IMR-90 (cell line): ENCODE measurements at regions not wholly inside any gene's neighbourhood (a gene's known extent, or its start where the extent isn't known, plus 50 kb on each side); places are given as distances from the start of the nearest gene placed in this dataset.

Experiments used
- ATAC-seq: fragments of 200-7000 bp; cut with Tn5 transposase; 2 replicates; pipeline ENCODE4 v1.9.1; 2020; ENCODE audit warnings: low read depth, mild to moderate bottlenecking, moderate library complexity
- BruUV-seq: library from RNA; stranded (reverse); fragments of 400-500 nt; replicated peaks from 2 replicates; lab custom pipeline; 2021; lab: Mats Ljungman, UMichigan
- CTCF ChIA-PET: fragments of 300-600 bp; formaldehyde crosslinking; extraction: SDS; loops from one replicate; lab custom pipeline; 2021; ENCODE audit warnings: antibody characterized with exemption; lab: Yijun Ruan, JAX
- POLR2A ChIA-PET: fragments of 300-600 bp; sonication (Branson Sonifier 250); formaldehyde crosslinking; loops from one replicate; lab custom pipeline; 2022; ENCODE audit warnings: antibody characterized with exemption; ENCODE audit not compliant: unreplicated experiment; lab: Charles Lee
- DNase-seq: peaks from one replicate; pipeline ENCODE4 v3.0.0; 2013
- H2AFZ ChIP-seq: replicated peaks from 2 replicates; pipeline ENCODE3; 2013; ENCODE audit warnings: low read length, mild to moderate bottlenecking; ENCODE audit not compliant: poor library complexity
- H2AK5ac ChIP-seq: 2 replicates; pipeline ENCODE4 v1.6.1; 2013; ENCODE audit warnings: low read depth, low read length, inconsistent platforms
- H2AK9ac ChIP-seq: replicated peaks from 2 replicates; pipeline ENCODE3; 2013; ENCODE audit warnings: mild to moderate bottlenecking, low read depth, low read length, moderate library complexity; ENCODE audit not compliant: poor library complexity
- H2BK120ac ChIP-seq: 2 replicates; pipeline ENCODE4 v1.6.1; 2013; ENCODE audit warnings: low read depth, low read length, inconsistent platforms
- H2BK15ac ChIP-seq: 3 replicates; pipeline ENCODE4 v1.6.1; 2013; ENCODE audit warnings: low read depth, low read length, inconsistent platforms
- H2BK20ac ChIP-seq: 2 replicates; pipeline ENCODE4 v1.6.1; 2013; ENCODE audit warnings: low read depth, mild to moderate bottlenecking, inconsistent platforms, low read length, moderate library complexity
- H2BK5ac ChIP-seq: 2 replicates; pipeline ENCODE4 v1.6.1; 2013; ENCODE audit warnings: mild to moderate bottlenecking, low read depth, low read length, inconsistent platforms; ENCODE audit not compliant: poor library complexity, severe bottlenecking
- H3K14ac ChIP-seq: replicated peaks from 2 replicates; pipeline ENCODE4 v1.6.1; 2013; ENCODE audit warnings: low read depth, low read length, inconsistent platforms
- H3K18ac ChIP-seq: 2 replicates; pipeline ENCODE4 v1.6.1; 2013; ENCODE audit warnings: low read depth, low read length, control low read depth
- H3K23ac ChIP-seq: 2 replicates; pipeline ENCODE4 v1.6.1; 2013; ENCODE audit warnings: low read depth, low read length, inconsistent platforms
- H3K27ac ChIP-seq: 2 replicates; pipeline ENCODE4 v1.5.1; 2013; ENCODE audit warnings: mild to moderate bottlenecking, control low read depth, low read length; ENCODE audit not compliant: insufficient read depth
- H3K27me3 ChIP-seq: 2 replicates; pipeline ENCODE4 v1.6.1; 2013; ENCODE audit warnings: low read length; ENCODE audit not compliant: control insufficient read depth, insufficient read depth
- H3K36me3 ChIP-seq: 2 replicates; pipeline ENCODE4 v1.6.1; 2013; ENCODE audit warnings: low read length, mixed read lengths; ENCODE audit not compliant: control insufficient read depth, insufficient read depth
- H3K4ac ChIP-seq: 2 replicates; pipeline ENCODE4 v1.6.1; 2013; ENCODE audit warnings: low read depth, low read length, inconsistent platforms
- H3K4me1 ChIP-seq: 2 replicates; pipeline ENCODE4 v1.6.1; 2013; ENCODE audit warnings: low read length, mixed read lengths; ENCODE audit not compliant: control insufficient read depth, insufficient read depth
- H3K4me2 ChIP-seq: 2 replicates; pipeline ENCODE4 v1.6.1; 2013; ENCODE audit warnings: low read depth, mild to moderate bottlenecking, control low read depth, low read length, moderate library complexity
- H3K4me3 ChIP-seq: 2 replicates; pipeline ENCODE4 v1.5.1; 2013; ENCODE audit warnings: low read depth, mild to moderate bottlenecking, control low read depth, low read length, moderate library complexity; ENCODE audit not compliant: insufficient read depth
- H3K56ac ChIP-seq: 2 replicates; pipeline ENCODE4 v1.6.1; 2013; ENCODE audit warnings: low read length, inconsistent platforms; ENCODE audit not compliant: insufficient read depth; ENCODE audit errors: extremely low read depth
- H3K79me1 ChIP-seq, 2 experiments: 2 replicates each; pipeline ENCODE4 v1.6.1; 2013; ENCODE audit warnings: low read length in 2 of 2, inconsistent platforms in 1 of 2, low read depth in 1 of 2
- H3K9ac ChIP-seq: 2 replicates; pipeline ENCODE4 v1.6.1; 2013; ENCODE audit warnings: low read depth, low read length, control low read depth
- H3K9me1 ChIP-seq: 2 replicates; pipeline ENCODE4 v1.6.1; 2013; ENCODE audit warnings: low read length, inconsistent platforms; ENCODE audit not compliant: insufficient read depth
- H3K9me3 ChIP-seq: 2 replicates; pipeline ENCODE4 v1.6.1; 2013; ENCODE audit warnings: low read length; ENCODE audit not compliant: control insufficient read depth, insufficient read depth
- H4K20me1 ChIP-seq: 2 replicates; pipeline ENCODE4 v1.6.1; 2013; ENCODE audit warnings: low read length, inconsistent platforms; ENCODE audit not compliant: insufficient read depth
- H4K5ac ChIP-seq: 2 replicates; pipeline ENCODE4 v1.6.1; 2013; ENCODE audit warnings: mild to moderate bottlenecking, low read depth, low read length, control low read depth
- H4K8ac ChIP-seq, 2 experiments: 2 replicates each; pipeline ENCODE4 v1.6.1; 2013; ENCODE audit warnings: low read depth in 2 of 2, low read length in 2 of 2, control low read depth in 1 of 2, inconsistent platforms in 1 of 2
- H4K91ac ChIP-seq: 2 replicates; pipeline ENCODE4 v1.6.1; 2013; ENCODE audit warnings: low read depth, low read length, inconsistent platforms; ENCODE audit not compliant: insufficient read depth
- BHLHE40 ChIP-seq: fragments of 150-350 bp; IDR thresholded peaks from 2 replicates; pipeline ENCODE4 v1.6.1; 2016; ENCODE audit warnings: mild to moderate bottlenecking, low read depth, low read length
- CEBPB ChIP-seq: IDR thresholded peaks from 2 replicates; pipeline ENCODE4 v1.6.1; 2012; ENCODE audit warnings: low read depth, low read length, improper control_type of control experiment
- CHD1 ChIP-seq: IDR thresholded peaks from 2 replicates; pipeline ENCODE4 v1.6.1; 2012; ENCODE audit warnings: low read depth, low read length, improper control_type of control experiment
- CTCF ChIP-seq: conservative IDR thresholded peaks from 2 replicates; pipeline ENCODE4 v1.5.1; 2012; ENCODE audit warnings: mild to moderate bottlenecking, low read depth, low read length, improper control_type of control experiment
- ELK1 ChIP-seq: fragments of 150-350 bp; IDR thresholded peaks from 2 replicates; pipeline ENCODE4 v1.6.1; 2016; ENCODE audit warnings: low read depth, mild to moderate bottlenecking, low read length, moderate library complexity, borderline replicate concordance
- FOS ChIP-seq: fragments of 150-350 bp; IDR thresholded peaks from 2 replicates; pipeline ENCODE4 v1.6.1; 2016; ENCODE audit warnings: low read depth, low read length
- MAFK ChIP-seq: IDR thresholded peaks from 2 replicates; pipeline ENCODE4 v1.6.1; 2012; ENCODE audit warnings: low read depth, low read length, improper control_type of control experiment
- MAZ ChIP-seq: IDR thresholded peaks from 2 replicates; pipeline ENCODE4 v1.6.1; 2012; ENCODE audit warnings: low read depth, mild to moderate bottlenecking, low read length, improper control_type of control experiment, moderate library complexity, borderline replicate concordance
- MXI1 ChIP-seq: IDR thresholded peaks from 2 replicates; pipeline ENCODE4 v1.6.1; 2012; ENCODE audit warnings: low read depth, mild to moderate bottlenecking, low read length, moderate library complexity, borderline replicate concordance
- NFE2L2 ChIP-seq: fragments of 150-350 bp; IDR thresholded peaks from 2 replicates; pipeline ENCODE4 v1.6.1; 2016; ENCODE audit warnings: low read depth, mild to moderate bottlenecking, low read length
- POLR2A ChIP-seq: IDR thresholded peaks from 2 replicates; pipeline ENCODE4 v1.6.1; 2012; ENCODE audit warnings: mild to moderate bottlenecking, low read depth, low read length
- RAD21 ChIP-seq: IDR thresholded peaks from 2 replicates; pipeline ENCODE4 v1.6.1; 2012; ENCODE audit warnings: low read length, improper control_type of control experiment
- RCOR1 ChIP-seq: IDR thresholded peaks from 2 replicates; pipeline ENCODE4 v1.6.1; 2012; ENCODE audit warnings: mild to moderate bottlenecking, low read length, improper control_type of control experiment; ENCODE audit not compliant: insufficient replicate concordance
- RFX5 ChIP-seq: IDR thresholded peaks from 2 replicates; pipeline ENCODE4 v1.8.0; 2012; ENCODE audit warnings: low read depth, mild to moderate bottlenecking, low read length, moderate library complexity
- SMC3 ChIP-seq: fragments of 150-350 bp; IDR thresholded peaks from 2 replicates; pipeline ENCODE4 v1.6.1; 2016; ENCODE audit warnings: low read depth, mild to moderate bottlenecking, antibody characterized with exemption, low read length, moderate library complexity
- USF2 ChIP-seq: fragments of 150-350 bp; IDR thresholded peaks from 2 replicates; pipeline ENCODE4 v1.6.1; 2017; ENCODE audit warnings: mild to moderate bottlenecking, antibody characterized with exemption, low read length, low read depth
- WGBS, 2 experiments: methylation state at CpG; one replicate each; pipeline versions ENCODE4 v1.1.5 to v1.1.7; 2013; ENCODE audit warnings: missing lambda C conversion rate in 2 of 2; ENCODE audit not compliant: insufficient read length in 1 of 2; ENCODE audit errors: extremely low coverage in 2 of 2; 5-methylcytosine and 5-hydroxymethylcytosine counted together
- dilution Hi-C: fragments of 300-500 bp; cut with HindIII; formaldehyde crosslinking; loops from one replicate; pipeline ENCODE4 v1.14.3; 2018; ENCODE audit warnings: low sequenced_read_pairs; ENCODE audit not compliant: unreplicated experiment
- in situ Hi-C: fragments of 300-500 bp; cut with MboI; formaldehyde crosslinking; loops from 3 replicates; pipeline ENCODE4 v1.14.3; 2019; ENCODE audit warnings: low sequenced_read_pairs, inconsistent platforms, mixed read lengths
- intact Hi-C: fragments of 100-400 bp; cut with micrococcal nuclease; formaldehyde crosslinking; loops from 2 replicates; pipeline ENCODE4 v1.10.0; 2022

GRCh38 chr3:66638717-66639116 lies 137.9 kb upstream of the LRIG1 start:
- Histone ChIP-seq H3K27me3 (no peaks in the 10 kb centered on the region), H2BK120ac (no peak overlapping the region), H2BK5ac (no peak overlapping the region), H3K36me3 (no peaks in the 10 kb centered on the region), H2AK9ac (no peak overlapping the region), H2BK15ac (no peak overlapping the region), H4K8ac (no peak overlapping the region), H4K91ac (no peak overlapping the region), H3K23ac (no peak overlapping the region), H3K56ac (no peak overlapping the region), H3K4me2 (no peak overlapping the region), H3K4ac (no peak overlapping the region), H3K4me3 (no peak overlapping the region), H3K18ac (no peak overlapping the region; the same call in 1 of the 2 replicates), H2BK20ac (no peak overlapping the region), H3K79me1 (no peaks in the 10 kb centered on the region), H3K9me1 (no peaks in the 10 kb centered on the region), H2AFZ (peak overlapping the region; percentile 41), H4K5ac (no peak overlapping the region), H3K9ac (no peak overlapping the region), H4K20me1 (no peaks in the 10 kb centered on the region), H3K9me3 (no peaks in the 10 kb centered on the region), H3K14ac (no peak overlapping the region), H3K27ac (no peak overlapping the region), H3K4me1 (no peaks in the 10 kb centered on the region), H2AK5ac (no peak overlapping the region)
- intact Hi-C loops, result no loop called here
- CTCF ChIA-PET, result no interaction called here
- dilution Hi-C loops, result no loop called here
- ATAC-seq (no peak), DNase-seq (no peak)
- no peak for TF ChIP-seq SMC3
- no peak for TF ChIP-seq CTCF
- no peak for TF ChIP-seq RCOR1
- no peak for TF ChIP-seq RAD21
- TF ChIP-seq CEBPB, result no peak
- no peak for TF ChIP-seq MAZ
- TF ChIP-seq USF2, result no peak
- no peak for TF ChIP-seq FOS
- TF ChIP-seq MXI1, result no peak
- TF ChIP-seq RFX5, result no peak
- no peak for TF ChIP-seq POLR2A
- TF ChIP-seq ELK1, result no peak
- TF ChIP-seq BHLHE40, result no peak
- TF ChIP-seq CHD1, result no peak
- no peak for TF ChIP-seq NFE2L2
- no peak for TF ChIP-seq MAFK
- WGBS, 2 experiments, result no CpG with 5 or more reads among the region's 6 CpGs
- no TSS peak for BruUV-seq
- in situ Hi-C loops, result no loop called here
- POLR2A ChIA-PET, result no interaction called here
